ENCODE measurements at regions not wholly inside any gene's neighbourhood (a gene's known extent, or its start where the extent isn't known, plus 50 kb on each side); places are given as distances from the start of the nearest gene placed in this dataset.

DNA sequence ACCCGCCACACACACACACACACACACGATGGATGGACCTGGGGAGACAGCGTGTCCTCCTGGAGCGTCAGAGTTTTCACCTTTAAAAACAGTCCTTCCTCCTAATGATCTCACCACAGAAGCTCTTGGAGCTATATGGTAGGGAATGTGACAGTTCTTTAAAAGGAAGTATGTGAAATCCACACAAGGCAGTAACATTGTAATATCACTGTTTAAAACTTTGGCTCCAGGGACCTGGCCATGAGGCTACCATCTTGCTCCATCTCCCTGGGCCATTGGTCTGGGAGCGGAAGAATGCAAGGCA lies 302.4 kb downstream of the SOX9 start:
- H3K4me3 ChIP-seq = no peak overlapping the region
- H3K36me3 ChIP-seq (replicated peaks in 1 of 2) = no peaks in the 10 kb centered on the region
- no peak for TF ChIP-seq CTCF (IDR thresholded peaks at IDR 0.05)
- no peak for TF ChIP-seq POLR2A (IDR thresholded peaks at IDR 0.05)
- no peak for DNase-seq
- H3K4me1 ChIP-seq (replicated peaks in 1 of 2) = no peaks in the 10 kb centered on the region
- no peak overlapping the region for H3K27ac ChIP-seq
- no peaks in the 10 kb centered on the region for H3K27me3 ChIP-seq
- H3K9me3 ChIP-seq (replicated peaks in 1 of 3) = no peaks in the 10 kb centered on the region
- intact Hi-C loops (cut with DNase I) = no loop called here
- WGBS, 4 donors = 74 to 89% (median 88%) methylated on average over 5 of the region's 5 CpGs

DNA sequence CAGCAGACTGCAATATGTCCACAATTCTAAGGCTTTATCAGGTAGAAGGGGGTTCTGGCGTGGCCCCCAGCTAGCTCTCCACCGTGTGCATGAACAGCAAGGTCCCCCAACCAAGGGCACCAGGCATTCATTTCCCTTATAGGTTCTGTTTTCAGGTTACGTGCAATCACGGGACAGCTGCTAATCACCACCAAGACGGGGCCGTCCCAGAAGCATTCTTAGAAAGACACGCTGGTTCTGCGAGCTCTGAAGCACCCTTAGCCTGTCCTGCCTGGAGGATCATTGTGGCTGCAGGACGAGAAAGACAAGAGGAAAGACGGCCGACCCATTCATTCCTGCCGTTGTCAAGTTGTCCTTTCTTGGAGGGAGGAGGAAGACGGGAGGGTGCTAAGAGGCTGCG lies 302.9 kb downstream of the SOX9 start:
- H3K27ac ChIP-seq = no peak overlapping the region
- H3K4me3 ChIP-seq = no peak overlapping the region
- DNase-seq = no peak
- 74 to 91% (median 81%) methylated on average over 14 of the region's 14 CpGs for WGBS, 4 donors
- no peaks in the 10 kb centered on the region for H3K27me3 ChIP-seq
- H3K4me1 ChIP-seq (replicated peaks in 1 of 2) = no peaks in the 10 kb centered on the region
- TF ChIP-seq CTCF (IDR thresholded peaks at IDR 0.05) (no peak), POLR2A (IDR thresholded peaks at IDR 0.05) (no peak)
- intact Hi-C loops (cut with DNase I) = no loop called here
- no peaks in the 10 kb centered on the region for H3K36me3 ChIP-seq (replicated peaks in 1 of 2)
- no peaks in the 10 kb centered on the region for H3K9me3 ChIP-seq (replicated peaks in 1 of 3)

DNA sequence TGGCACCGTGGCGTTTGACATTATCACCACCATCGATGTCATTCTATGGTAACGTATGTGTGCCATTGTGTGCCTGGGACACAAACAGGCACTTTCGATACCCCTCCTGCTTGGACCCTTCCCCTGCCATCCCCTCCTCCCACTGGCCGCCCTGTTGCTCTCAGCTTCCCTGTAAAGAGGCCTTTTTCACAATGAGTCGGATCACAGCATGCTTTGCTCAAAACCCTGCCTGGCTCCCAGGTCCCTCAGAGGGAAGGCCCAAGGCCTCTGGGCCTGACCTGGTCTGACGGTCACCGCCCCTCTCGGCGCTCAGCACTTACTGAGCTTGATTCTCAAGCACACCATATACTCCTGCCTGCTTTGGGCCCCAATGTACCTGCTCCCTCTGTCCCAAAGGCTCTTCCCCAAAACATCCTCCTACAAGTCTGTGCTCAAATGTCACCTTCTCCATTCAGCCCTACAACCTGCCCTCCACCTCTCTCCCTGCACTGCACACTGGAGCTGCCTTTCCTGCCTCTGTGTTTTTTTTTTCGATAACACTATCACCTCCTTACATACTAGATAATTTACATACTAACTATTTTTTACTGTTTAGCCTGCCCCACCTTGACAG lies 303.8 kb downstream of the SOX9 start:
- Histone ChIP-seq H3K9me3 (replicated peaks in 1 of 3) (no peaks in the 10 kb centered on the region), H3K27me3 (no peaks in the 10 kb centered on the region), H3K27ac (no peak overlapping the region), H3K36me3 (replicated peaks in 1 of 2) (no peaks in the 10 kb centered on the region), H3K4me3 (no peak overlapping the region), H3K4me1 (replicated peaks in 1 of 2) (no peaks in the 10 kb centered on the region)
- intact Hi-C loops (cut with DNase I) = no loop called here
- 88 to 94% (median 91%) methylated on average over 8 to 12 of the region's 12 CpGs for WGBS, 4 donors
- no peak for TF ChIP-seq CTCF (IDR thresholded peaks at IDR 0.05)
- TF ChIP-seq POLR2A (IDR thresholded peaks at IDR 0.05) = no peak
- no peak for DNase-seq

DNA sequence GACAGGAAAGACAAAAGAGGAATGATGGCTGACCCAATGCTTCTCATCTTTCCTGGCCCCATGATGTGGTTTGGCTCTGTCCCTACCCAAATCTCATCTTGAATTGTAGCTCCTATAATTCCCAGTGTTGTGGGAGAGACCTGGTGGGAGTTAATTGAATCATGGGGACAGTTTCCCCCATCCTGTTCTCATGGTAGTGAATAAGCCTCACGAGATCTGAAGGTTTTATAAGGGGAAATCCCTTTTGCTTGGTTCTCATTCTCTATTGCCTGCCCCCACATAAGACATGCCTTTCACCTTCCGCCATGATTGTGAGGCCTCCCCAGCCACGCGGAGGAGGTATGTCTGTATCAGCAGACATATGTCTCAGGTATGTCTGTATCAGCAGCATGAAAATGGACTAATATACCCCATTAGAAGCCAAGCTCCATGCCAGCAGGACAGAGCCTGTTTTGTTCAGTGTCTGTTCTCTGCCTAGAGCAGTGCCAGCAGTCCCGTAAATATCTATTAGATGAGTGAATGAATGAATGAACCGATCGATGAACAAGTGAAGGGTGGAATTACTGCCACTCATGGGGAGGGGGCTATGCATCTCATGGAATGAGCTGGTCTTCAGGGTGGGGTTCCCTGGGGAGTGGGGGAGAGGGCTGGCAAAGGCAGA lies 304.4 kb downstream of the SOX9 start:
- no peaks in the 10 kb centered on the region for H3K36me3 ChIP-seq (replicated peaks in 1 of 2)
- intact Hi-C loops (cut with DNase I) = no loop called here
- H3K9me3 ChIP-seq (replicated peaks in 1 of 3) = no peaks in the 10 kb centered on the region
- no peaks in the 10 kb centered on the region for H3K27me3 ChIP-seq
- TF ChIP-seq CTCF (IDR thresholded peaks at IDR 0.05) = no peak
- no peak for TF ChIP-seq POLR2A (IDR thresholded peaks at IDR 0.05)
- H3K4me1 ChIP-seq (replicated peaks in 1 of 2) = no peaks in the 10 kb centered on the region
- no peak overlapping the region for H3K27ac ChIP-seq
- DNase-seq = no peak
- WGBS, 4 donors = 77 to 94% (median 91%) methylated on average over 7 of the region's 7 CpGs
- H3K4me3 ChIP-seq = no peak overlapping the region
